Superior temporal gyrus (tissue), 1 donor: ENCODE measurements at regions not wholly inside any gene's neighbourhood (a gene's known extent, or its start where the extent isn't known, plus 50 kb on each side); places are given as distances from the start of the nearest gene placed in this dataset.

Experiments used
- DNase-seq: peaks from one replicate; pipeline ENCODE4 v3.0.0-alpha.2; 2016; ENCODE audit errors: extremely low spot score

DNA sequence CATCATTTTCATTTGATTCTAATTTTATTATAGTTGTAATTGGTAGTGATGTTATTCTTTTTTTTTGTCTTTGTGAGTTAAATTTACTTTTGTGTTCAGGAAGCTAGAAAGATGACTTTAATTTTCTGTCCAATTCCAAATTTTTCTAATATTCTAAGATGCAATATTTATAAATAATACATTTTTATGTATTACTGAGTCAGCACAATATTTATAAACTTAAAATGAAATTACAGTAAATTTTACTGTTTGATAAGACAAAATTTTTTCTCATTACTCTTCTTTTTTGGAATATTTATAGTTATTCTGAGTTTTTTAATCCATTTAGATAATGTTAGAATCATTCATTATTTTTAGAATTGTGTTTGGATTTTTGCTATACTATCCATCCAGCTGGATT, 1637.9 kb upstream of the ACO1 start:
- no peak for DNase-seq

DNA sequence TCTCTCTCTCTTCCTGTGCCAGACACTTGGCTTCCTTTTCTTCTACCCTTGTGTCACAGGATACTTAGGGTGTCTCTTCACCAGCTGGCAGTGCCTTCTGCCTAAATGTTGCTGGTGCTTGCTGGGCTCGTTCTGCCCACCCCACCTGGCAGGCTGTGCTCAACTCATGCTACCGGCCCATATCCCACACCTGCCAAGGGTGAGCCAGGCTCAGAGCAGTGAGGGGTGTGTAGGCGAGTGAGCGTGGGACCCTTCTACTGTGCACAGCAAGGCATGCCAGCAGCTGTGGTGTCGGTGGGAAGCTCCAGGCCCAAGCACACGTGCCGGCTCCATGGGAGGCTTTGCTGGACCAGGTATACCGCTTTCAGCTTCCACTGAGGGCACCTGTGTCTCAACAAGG, 1626.7 kb upstream of the ACO1 start:
- no peak for DNase-seq

GRCh38 chr9:30758726-30759446, 1625.6 kb upstream of the ACO1 start:
- DNase-seq = no peak

GRCh38 chr9:30765318-30765717, 1619.1 kb upstream of the ACO1 start:
- DNase-seq = no peak

- no peak for DNase-seq
Measured at GRCh38 chr9:30771163-30771708, 1613.2 kb upstream of the ACO1 start.

DNA sequence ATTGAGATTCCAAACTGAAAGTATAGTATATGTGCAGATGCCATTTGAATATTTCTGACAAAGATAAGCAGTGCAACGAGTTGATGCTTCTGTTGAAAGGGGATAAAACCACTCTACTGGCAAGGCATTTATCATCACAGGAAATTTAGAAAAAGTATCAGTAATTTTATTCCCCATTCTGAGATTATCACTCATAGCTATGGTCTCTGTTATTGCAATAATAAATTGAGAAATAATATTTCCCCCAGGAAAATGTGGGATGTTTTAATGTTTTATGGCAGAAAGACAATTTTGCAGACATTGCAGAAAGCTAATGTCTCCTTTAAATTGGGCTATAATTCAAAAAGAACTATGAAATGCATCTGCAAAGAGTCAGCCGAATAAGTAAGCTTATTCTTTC, 1612.7 kb upstream of the ACO1 start:
- DNase-seq = no peak

GRCh38 chr9:30773427-30773826, 1611.0 kb upstream of the ACO1 start:
- DNase-seq = no peak

DNA sequence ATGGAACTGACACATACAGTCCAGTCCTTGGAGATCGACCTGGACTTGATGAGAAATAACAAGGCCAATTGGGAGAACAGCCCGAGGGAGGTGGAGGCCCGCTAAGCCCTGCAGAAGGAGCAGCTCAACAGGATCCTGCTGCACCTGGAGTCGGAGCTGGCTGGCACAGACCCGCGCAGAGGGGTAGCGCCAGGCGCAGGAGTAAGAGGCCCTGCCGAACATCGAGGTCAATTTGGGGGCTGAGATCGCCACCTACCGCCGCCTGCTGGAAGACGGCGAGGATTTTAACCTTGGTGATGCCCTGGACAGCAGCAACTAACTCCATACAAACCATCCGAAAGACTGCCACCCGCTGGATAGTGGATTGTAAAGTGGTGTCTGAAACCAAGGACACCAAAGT, 1610.1 kb upstream of the ACO1 start:
- DNase-seq = no peak

- DNase-seq = no peak
Measured at GRCh38 chr9:30775236-30775635, 1609.2 kb upstream of the ACO1 start.

GRCh38 chr9:30796764-30797163, 1587.7 kb upstream of the ACO1 start:
- DNase-seq = no peak

GRCh38 chr9:30799527-30800101, 1584.8 kb upstream of the ACO1 start:
- no peak for DNase-seq

GRCh38 chr9:30800421-30800820, 1584.0 kb upstream of the ACO1 start:
- no peak for DNase-seq

DNA sequence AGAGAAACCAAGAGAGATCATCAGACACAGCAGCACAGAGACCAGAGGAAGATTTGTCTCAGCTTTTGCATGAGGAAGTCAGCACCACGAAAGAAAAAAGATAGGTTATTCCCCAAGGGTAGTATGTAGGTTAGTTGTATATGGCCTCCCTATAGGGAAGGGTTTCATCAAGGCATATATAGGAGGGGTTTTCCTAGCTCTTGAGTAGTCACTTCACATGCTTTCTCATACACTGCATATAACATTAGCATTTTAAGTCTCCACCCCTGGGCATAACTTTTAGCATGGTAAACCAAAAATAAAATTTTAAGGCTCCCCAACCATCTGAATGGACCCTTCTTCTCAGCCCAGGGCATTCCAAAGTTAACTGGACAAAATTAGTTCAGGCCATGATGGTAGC, 1571.6 kb upstream of the ACO1 start:
- no peak for DNase-seq

GRCh38 chr9:30815585-30815984, 1568.9 kb upstream of the ACO1 start:
- DNase-seq = no peak

GRCh38 chr9:30845136-30845535, 1539.3 kb upstream of the ACO1 start:
- no peak for DNase-seq

GRCh38 chr9:30846651-30847050, 1537.8 kb upstream of the ACO1 start:
- peak; percentile 22 for DNase-seq

DNA sequence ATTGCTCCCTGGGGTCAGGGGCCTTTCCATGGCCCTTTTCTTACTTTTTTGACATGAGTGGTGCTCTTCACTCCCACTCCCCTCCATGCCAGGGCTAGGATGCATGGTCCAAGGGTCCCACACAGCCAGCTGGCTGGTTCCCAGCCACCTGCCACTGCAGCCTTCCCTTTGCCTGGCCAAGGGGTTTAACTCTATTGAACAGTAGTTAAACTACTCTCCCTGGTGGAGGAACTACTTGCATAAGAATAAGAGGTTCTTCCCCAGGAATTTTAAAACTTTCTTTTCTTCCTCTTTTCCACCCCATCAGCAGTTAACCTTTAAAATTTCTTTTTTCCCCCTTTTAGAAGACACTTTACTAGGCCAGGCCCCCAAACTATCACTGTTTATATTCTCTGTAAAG, 1532.8 kb upstream of the ACO1 start:
- no peak for DNase-seq

- peak; percentile 56 for DNase-seq
Measured at GRCh38 chr9:30900706-30901105, 1483.7 kb upstream of the ACO1 start.

DNA sequence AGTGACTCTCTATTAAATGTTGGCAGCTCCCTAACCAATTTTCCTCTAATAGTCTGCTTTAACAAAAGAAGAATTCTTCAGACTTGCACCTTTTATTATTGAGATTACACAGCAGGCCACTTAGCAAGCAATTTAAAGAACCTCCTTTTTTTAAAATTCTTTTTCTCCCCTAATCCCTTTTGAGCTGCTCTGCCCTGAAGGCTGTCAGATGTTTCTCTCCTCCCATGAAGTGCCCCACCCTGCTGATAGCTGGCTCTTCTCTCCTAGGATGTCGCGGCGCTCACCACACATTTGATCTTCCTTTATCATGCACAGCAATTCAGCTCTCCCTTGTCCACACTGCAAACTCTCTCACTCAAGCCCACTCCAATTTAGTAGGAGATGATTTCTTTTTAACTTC, 1471.1 kb upstream of the ACO1 start:
- no peak for DNase-seq

- no peak for DNase-seq
Measured at GRCh38 chr9:30915451-30915850, 1469.0 kb upstream of the ACO1 start.

- DNase-seq = no peak
Measured at GRCh38 chr9:30925126-30925525, 1459.3 kb upstream of the ACO1 start.

- no peak for DNase-seq
Measured at GRCh38 chr9:30925635-30926034, 1458.8 kb upstream of the ACO1 start.

DNA sequence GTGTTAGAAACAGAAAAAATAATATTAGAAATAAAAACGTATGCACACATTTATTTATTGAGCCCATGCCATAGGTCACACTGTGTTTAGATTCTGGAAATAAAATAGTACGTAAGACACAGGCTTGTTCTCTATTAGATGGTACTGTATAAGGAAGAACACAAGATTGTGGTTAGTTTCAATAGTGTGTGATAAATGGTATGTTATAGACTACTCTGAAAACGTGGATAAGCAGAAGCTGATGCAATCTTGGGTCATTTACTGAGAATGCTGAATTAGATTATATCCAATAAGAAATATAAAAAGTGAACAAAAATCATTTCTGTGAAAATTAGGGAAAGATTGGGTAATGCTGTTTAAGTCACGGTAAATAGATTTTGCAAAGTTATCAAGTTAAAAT, 1456.4 kb upstream of the ACO1 start:
- DNase-seq = no peak

DNA sequence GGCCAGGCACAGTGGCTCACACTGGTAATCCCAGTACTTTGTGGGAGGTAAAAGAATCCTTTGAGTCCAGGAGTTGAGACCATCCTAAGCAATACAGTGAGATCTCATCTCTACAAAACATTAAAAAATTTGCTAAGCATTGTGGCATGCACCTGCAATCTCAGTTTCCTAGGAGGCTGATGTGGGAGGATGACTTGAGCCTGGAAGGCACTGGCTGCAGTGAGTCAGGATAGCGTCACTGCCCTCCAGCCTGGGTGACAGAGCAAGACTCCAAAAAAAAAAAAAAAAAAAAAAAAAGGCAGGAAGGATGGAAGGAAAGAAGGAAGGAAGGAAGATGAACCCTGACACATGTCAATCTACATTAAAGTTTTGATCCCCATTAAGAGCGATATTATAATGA, 1452.2 kb upstream of the ACO1 start:
- no peak for DNase-seq
